OCI-LY7 (cell line): ENCODE measurements at regions not wholly inside any gene's neighbourhood (a gene's known extent, or its start where the extent isn't known, plus 50 kb on each side); places are given as distances from the start of the nearest gene placed in this dataset.

Source experiments
- CTCF ChIP-seq: fragments of 200-600 bp; sonication (generic); conservative IDR thresholded peaks from 2 replicates; pipeline ENCODE4 v1.5.1; 2014; ENCODE audit warnings: mild to moderate bottlenecking, antibody characterized with exemption, low read length, moderate library complexity, mixed read lengths
- EZH2phosphoT487 ChIP-seq: fragments of 200-600 bp; sonication (generic); IDR thresholded peaks from 2 replicates; pipeline ENCODE4 v1.6.1; 2018; ENCODE audit warnings: low read depth, borderline replicate concordance, mild to moderate bottlenecking, mixed run types, antibody characterized with exemption, low read length, moderate library complexity, mixed read lengths

- no peak for TF ChIP-seq EZH2phosphoT487
- no peak for TF ChIP-seq CTCF
Measured at GRCh38 chr2:62382757-62383156, 123.2 kb downstream of the TMEM17 start.
